ENCODE measurements at regions not wholly inside any gene's neighbourhood (a gene's known extent, or its start where the extent isn't known, plus 50 kb on each side); places are given as distances from the start of the nearest gene placed in this dataset.
A peak's percentile ranks its signal among the peaks of the same experiment; 100 is the strongest.

DNA sequence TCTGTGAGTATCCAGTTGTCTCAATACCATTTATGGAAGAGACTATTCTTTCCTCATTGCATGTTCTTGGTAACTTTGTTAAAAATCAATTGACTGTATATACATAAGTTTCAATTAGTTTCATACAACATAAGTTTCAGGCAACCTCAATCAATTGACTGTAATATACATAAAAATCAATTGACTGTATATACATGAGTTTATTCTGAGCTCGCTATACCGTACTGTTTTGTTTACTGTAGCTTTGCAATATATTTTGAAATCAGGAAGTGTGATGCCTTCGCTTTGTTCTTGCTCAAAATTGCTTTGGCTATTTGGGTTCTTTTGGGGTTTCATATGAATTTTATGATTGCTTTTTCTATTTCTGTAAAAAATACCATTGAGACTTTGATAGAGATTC, 392.0 kb downstream of the BTG1 start:
- Histone ChIP-seq H3K9me3 (ENCODE audit: control insufficient read depth in 2 of 3, low read length in 3 of 3) (no peaks in the 10 kb centered on the region), H3K36me3 (ENCODE audit: control insufficient read depth in 2 of 3, insufficient read depth in 3 of 3, low read length in 3 of 3) (no peaks in the 10 kb centered on the region), H3K27me3 (ENCODE audit: control insufficient read depth in 2 of 2, insufficient read depth in 2 of 2, low read length in 2 of 2) (no peaks in the 10 kb centered on the region), H3K27ac (ENCODE audit: low read depth, low read length) (no peak overlapping the region), H3K4me3 (ENCODE audit: low read length) (no peak overlapping the region), H3K4me1 (ENCODE audit: control insufficient read depth in 2 of 2, insufficient read depth in 2 of 2, low read length in 2 of 2) (no peaks in the 10 kb centered on the region)
- H3K36me3 Mint-ChIP-seq, result peaks cover 0 to 2% (median 0%) of the 10 kb centered on the region in 5 donors
- no peak for DNase-seq
- ATAC-seq, result no peak
- H3K27ac Mint-ChIP-seq, result no peak overlapping the region
- intact Hi-C loops (cut with micrococcal nuclease), result loop anchor here in 1 of 2 donors (2.0 kb wide), 1 partner anchor 17 kb away; no protein-coding TSS in a partner anchor
- H3K4me3 Mint-ChIP-seq, result no peak overlapping the region
- no peaks in the 10 kb centered on the region for H3K27me3 Mint-ChIP-seq
- peaks cover 0 to 5% (median 2%) of the 10 kb centered on the region in 7 donors for H3K4me1 Mint-ChIP-seq
- ChIA-PET POLR2A (no interaction called here), CTCF (interaction anchor here (1.0 kb wide), 1 partner anchor 203 kb away, joined by 3 read pairs; no protein-coding TSS in a partner anchor)
- peaks cover 0 to 17% (median 6%) of the 10 kb centered on the region in 11 donors for H3K9me3 Mint-ChIP-seq

DNA sequence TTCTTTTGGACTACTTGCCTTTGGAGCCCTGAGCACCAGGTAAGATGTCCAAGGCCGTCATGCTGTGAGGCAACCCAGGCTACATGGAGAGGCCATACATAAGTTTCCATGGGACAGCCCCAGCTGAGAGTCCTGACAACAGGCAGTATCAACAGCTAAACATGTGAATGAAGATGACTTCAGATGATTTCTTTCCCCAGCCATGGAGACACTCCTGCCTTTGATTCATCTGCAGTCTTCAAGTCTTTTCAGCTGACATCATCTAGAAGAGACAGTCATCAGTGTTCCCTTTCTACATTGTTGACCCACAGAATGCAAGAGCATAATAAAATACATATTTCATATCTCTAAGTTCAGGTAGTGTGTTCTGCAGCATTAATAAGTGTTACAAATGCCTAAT, 398.7 kb downstream of the BTG1 start:
- ATAC-seq, result no peak
- H3K36me3 Mint-ChIP-seq, result no peaks in the 10 kb centered on the region
- peaks cover 0 to 2% (median 0%) of the 10 kb centered on the region in 7 donors for H3K4me1 Mint-ChIP-seq
- ChIA-PET POLR2A (interaction anchor here (0.6 to 0.7 kb wide), 2 partner anchors 32 to 169 kb away, joined by 3 read pairs; no protein-coding TSS in a partner anchor), CTCF (interaction anchor here (0.7 to 1.0 kb wide), 2 partner anchors 12 to 339 kb away, joined by 3 to 4 read pairs; no protein-coding TSS in a partner anchor)
- peak overlapping the region in 1 of 9 donors; percentile 8 for H3K27ac Mint-ChIP-seq
- no peaks in the 10 kb centered on the region for H3K36me3 ChIP-seq (ENCODE audit: control insufficient read depth in 2 of 3, insufficient read depth in 3 of 3, low read length in 3 of 3)
- H3K27ac ChIP-seq (ENCODE audit: low read depth, low read length), result no peak overlapping the region
- H3K27me3 Mint-ChIP-seq, result no peaks in the 10 kb centered on the region
- H3K9me3 Mint-ChIP-seq, result peaks cover 0 to 7% (median 4%) of the 10 kb centered on the region in 11 donors
- no peaks in the 10 kb centered on the region for H3K4me1 ChIP-seq (ENCODE audit: control insufficient read depth in 2 of 2, insufficient read depth in 2 of 2, low read length in 2 of 2)
- no peaks in the 10 kb centered on the region for H3K9me3 ChIP-seq (ENCODE audit: control insufficient read depth in 2 of 3, low read length in 3 of 3)
- intact Hi-C loops (cut with micrococcal nuclease), result loop anchor here in 1 of 2 donors (5.0 kb wide), 1 partner anchor 45 kb away; no protein-coding TSS in a partner anchor
- no peaks in the 10 kb centered on the region for H3K27me3 ChIP-seq (ENCODE audit: control insufficient read depth in 2 of 2, insufficient read depth in 2 of 2, low read length in 2 of 2)
- DNase-seq, result no peak
- H3K4me3 ChIP-seq (ENCODE audit: low read length), result no peak overlapping the region
- H3K4me3 Mint-ChIP-seq, result no peak overlapping the region

DNA sequence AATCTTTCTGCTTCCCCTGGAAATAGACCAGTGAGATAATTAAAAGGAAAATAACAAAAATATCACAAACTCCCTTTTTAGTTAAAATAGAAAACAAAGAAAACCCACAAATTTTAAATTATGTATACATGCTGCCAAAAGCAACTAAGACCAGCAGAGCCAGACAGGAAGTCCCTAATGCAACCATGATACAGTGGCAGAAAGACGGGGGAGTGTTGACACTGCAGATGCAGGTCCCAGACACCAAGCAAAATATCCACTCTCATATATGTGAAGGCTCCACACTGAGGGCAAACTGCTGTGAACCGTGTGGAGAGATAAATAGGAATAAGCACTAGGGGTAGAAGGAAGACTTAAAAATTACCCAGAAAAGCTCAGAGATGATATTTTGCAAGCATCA, 401.0 kb downstream of the BTG1 start:
- H3K4me3 Mint-ChIP-seq, result no peak overlapping the region
- ATAC-seq (no peak), DNase-seq (no peak)
- intact Hi-C loops (cut with micrococcal nuclease), result no loop called here
- no peaks in the 10 kb centered on the region for H3K4me1 ChIP-seq (ENCODE audit: control insufficient read depth in 2 of 2, insufficient read depth in 2 of 2, low read length in 2 of 2)
- no peaks in the 10 kb centered on the region for H3K27me3 ChIP-seq (ENCODE audit: control insufficient read depth in 2 of 2, insufficient read depth in 2 of 2, low read length in 2 of 2)
- H3K9me3 Mint-ChIP-seq, result peaks cover 0 to 16% (median 10%) of the 10 kb centered on the region in 11 donors
- POLR2A ChIA-PET, result no interaction called here
- no peak overlapping the region for H3K4me3 ChIP-seq (ENCODE audit: low read length)
- no peak overlapping the region for H3K27ac ChIP-seq (ENCODE audit: low read depth, low read length)
- no peaks in the 10 kb centered on the region for H3K36me3 ChIP-seq (ENCODE audit: control insufficient read depth in 2 of 3, insufficient read depth in 3 of 3, low read length in 3 of 3)
- H3K27me3 Mint-ChIP-seq, result no peaks in the 10 kb centered on the region
- no peak overlapping the region for H3K27ac Mint-ChIP-seq
- no peaks in the 10 kb centered on the region for H3K9me3 ChIP-seq (ENCODE audit: control insufficient read depth in 2 of 3, low read length in 3 of 3)
- CTCF ChIA-PET, result no interaction called here
- H3K4me1 Mint-ChIP-seq, result peaks cover 0 to 2% (median 0%) of the 10 kb centered on the region in 7 donors
- H3K36me3 Mint-ChIP-seq, result peaks cover 0 to 12% (median 4%) of the 10 kb centered on the region in 5 donors

DNA sequence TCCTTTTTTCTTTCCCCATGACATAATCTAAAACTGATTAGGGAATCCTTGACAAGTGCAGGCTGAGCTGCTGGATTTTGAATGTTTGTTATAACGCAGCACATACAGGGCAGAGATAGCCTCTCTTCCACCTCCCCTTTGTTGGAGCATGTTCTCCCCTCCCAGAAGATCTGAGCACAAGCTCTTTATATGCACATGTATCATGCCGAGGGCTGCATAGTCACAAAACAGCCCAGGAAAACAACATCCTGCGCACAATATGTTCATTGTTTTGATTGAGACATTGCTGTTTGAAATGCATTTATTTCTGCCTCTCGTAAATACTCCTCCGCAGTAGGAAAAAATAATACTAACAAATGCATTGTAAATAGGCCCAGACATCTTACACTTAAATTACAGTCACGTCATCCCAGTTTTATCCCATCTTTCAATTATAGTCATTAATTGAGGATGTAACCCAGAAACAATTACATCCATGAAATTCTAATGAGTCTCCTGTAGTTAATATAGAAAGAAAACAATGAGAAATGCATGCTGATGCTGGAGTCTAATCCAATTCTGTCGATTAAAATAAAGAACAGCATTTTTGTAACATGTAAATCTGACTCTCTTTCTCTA, 401.8 kb downstream of the BTG1 start:
- intact Hi-C loops (cut with micrococcal nuclease), result no loop called here
- Histone ChIP-seq H3K27ac (ENCODE audit: low read depth, low read length) (no peak overlapping the region), H3K9me3 (ENCODE audit: control insufficient read depth in 2 of 3, low read length in 3 of 3) (no peaks in the 10 kb centered on the region), H3K36me3 (ENCODE audit: control insufficient read depth in 2 of 3, insufficient read depth in 3 of 3, low read length in 3 of 3) (no peaks in the 10 kb centered on the region), H3K4me1 (ENCODE audit: control insufficient read depth in 2 of 2, insufficient read depth in 2 of 2, low read length in 2 of 2) (no peaks in the 10 kb centered on the region), H3K27me3 (ENCODE audit: control insufficient read depth in 2 of 2, insufficient read depth in 2 of 2, low read length in 2 of 2) (no peaks in the 10 kb centered on the region), H3K4me3 (ENCODE audit: low read length) (no peak overlapping the region)
- ChIA-PET POLR2A (interaction anchor here (0.7 kb wide), 1 partner anchor 181 kb away, joined by 3 read pairs; no protein-coding TSS in a partner anchor), CTCF (no interaction called here)
- Mint-ChIP-seq H3K4me3 (no peak overlapping the region), H3K4me1 (peaks cover 0 to 2% (median 0%) of the 10 kb centered on the region in 7 donors), H3K9me3 (peaks cover 0 to 16% (median 10%) of the 10 kb centered on the region in 11 donors), H3K27me3 (no peaks in the 10 kb centered on the region), H3K36me3 (peaks cover 0 to 12% (median 4%) of the 10 kb centered on the region in 5 donors), H3K27ac (no peak overlapping the region)
- ATAC-seq (no peak), DNase-seq (no peak)

DNA sequence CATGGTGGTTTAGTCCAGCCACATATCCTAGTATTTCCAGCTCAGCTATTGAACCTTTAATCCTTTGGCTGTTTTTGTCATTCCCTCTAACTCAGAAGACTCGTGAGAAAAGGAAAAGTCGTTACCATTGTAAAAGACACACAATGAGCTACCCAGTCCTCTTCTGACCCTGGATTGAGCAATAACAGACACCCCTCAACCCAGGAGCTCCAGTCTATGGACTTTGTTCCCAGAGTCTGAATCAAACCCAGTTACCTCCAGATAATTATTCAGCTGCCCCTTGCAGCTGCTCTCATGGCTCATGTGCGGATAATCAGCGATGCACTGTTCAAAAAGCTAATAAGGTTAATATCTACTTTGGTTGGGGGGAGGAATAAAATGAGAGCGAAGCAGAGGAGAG, 402.4 kb downstream of the BTG1 start:
- H3K36me3 Mint-ChIP-seq, result peaks cover 0 to 12% (median 4%) of the 10 kb centered on the region in 5 donors
- no peak overlapping the region for H3K27ac Mint-ChIP-seq
- H3K9me3 ChIP-seq (ENCODE audit: control insufficient read depth in 2 of 3, low read length in 3 of 3), result no peaks in the 10 kb centered on the region

DNA sequence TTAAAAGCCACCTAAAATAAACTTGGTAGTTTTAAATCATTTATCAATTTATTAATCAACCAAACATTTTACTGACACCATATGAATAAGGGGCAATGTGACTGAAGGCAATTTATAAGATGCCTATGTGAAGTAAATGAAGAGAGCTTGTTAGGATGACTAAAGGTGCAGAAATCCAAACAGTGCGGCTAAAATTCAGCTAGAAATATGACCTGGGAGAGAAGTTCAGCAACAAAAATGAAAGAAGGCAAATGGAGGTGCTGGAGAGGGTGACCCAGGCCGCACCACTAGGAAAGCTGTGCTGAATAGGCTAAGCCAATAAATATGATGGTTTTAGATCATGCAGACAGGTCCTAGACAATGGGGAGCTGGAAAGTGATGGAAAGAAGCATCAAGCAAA, 403.7 kb downstream of the BTG1 start:
- Mint-ChIP-seq H3K4me1 (peaks cover 0 to 2% (median 0%) of the 10 kb centered on the region in 7 donors), H3K36me3 (peaks cover 0 to 12% (median 4%) of the 10 kb centered on the region in 5 donors), H3K27me3 (no peaks in the 10 kb centered on the region), H3K9me3 (peaks cover 0 to 16% (median 10%) of the 10 kb centered on the region in 11 donors), H3K27ac (no peak overlapping the region), H3K4me3 (no peak overlapping the region)
- intact Hi-C loops (cut with micrococcal nuclease), result no loop called here
- Histone ChIP-seq H3K4me3 (ENCODE audit: low read length) (no peak overlapping the region), H3K27me3 (ENCODE audit: control insufficient read depth in 2 of 2, insufficient read depth in 2 of 2, low read length in 2 of 2) (no peaks in the 10 kb centered on the region), H3K9me3 (ENCODE audit: control insufficient read depth in 2 of 3, low read length in 3 of 3) (no peaks in the 10 kb centered on the region), H3K27ac (ENCODE audit: low read depth, low read length) (no peak overlapping the region), H3K36me3 (ENCODE audit: control insufficient read depth in 2 of 3, insufficient read depth in 3 of 3, low read length in 3 of 3) (no peaks in the 10 kb centered on the region), H3K4me1 (ENCODE audit: control insufficient read depth in 2 of 2, insufficient read depth in 2 of 2, low read length in 2 of 2) (no peaks in the 10 kb centered on the region)
- no peak for ATAC-seq
- ChIA-PET CTCF (interaction anchor here (0.5 to 0.6 kb wide), 2 partner anchors 45 to 820 kb away, joined by 4 to 6 read pairs; no protein-coding TSS in a partner anchor), POLR2A (interaction anchor here (1.6 kb wide), 1 partner anchor 11 kb away, joined by 5 read pairs; no protein-coding TSS in a partner anchor)
- no peak for DNase-seq

More for the DNA sequence above, 402.4 kb downstream of the BTG1 start:
- Histone ChIP-seq H3K27ac (ENCODE audit: low read depth, low read length) (no peak overlapping the region), H3K4me1 (ENCODE audit: control insufficient read depth in 2 of 2, insufficient read depth in 2 of 2, low read length in 2 of 2) (no peaks in the 10 kb centered on the region), H3K27me3 (ENCODE audit: control insufficient read depth in 2 of 2, insufficient read depth in 2 of 2, low read length in 2 of 2) (no peaks in the 10 kb centered on the region), H3K4me3 (ENCODE audit: low read length) (no peak overlapping the region), H3K36me3 (ENCODE audit: control insufficient read depth in 2 of 3, insufficient read depth in 3 of 3, low read length in 3 of 3) (no peaks in the 10 kb centered on the region)
- peaks cover 0 to 16% (median 10%) of the 10 kb centered on the region in 11 donors for H3K9me3 Mint-ChIP-seq
- H3K27me3 Mint-ChIP-seq, result no peaks in the 10 kb centered on the region
- ATAC-seq, result no peak
- no peak overlapping the region for H3K4me3 Mint-ChIP-seq
- peaks cover 0 to 2% (median 0%) of the 10 kb centered on the region in 7 donors for H3K4me1 Mint-ChIP-seq
- intact Hi-C loops (cut with micrococcal nuclease), result no loop called here
- POLR2A ChIA-PET, result interaction anchor here (0.7 to 1.1 kb wide), 2 partner anchors 31 to 180 kb away, joined by 3 read pairs; no protein-coding TSS in a partner anchor
- DNase-seq, result no peak
- CTCF ChIA-PET, result interaction anchor here (0.6 kb wide), 1 partner anchor 229 kb away, joined by 3 read pairs; no protein-coding TSS in a partner anchor
